Ovary (tissue), 7 donors: ENCODE measurements at regions not wholly inside any gene's neighbourhood (a gene's known extent, or its start where the extent isn't known, plus 50 kb on each side); places are given as distances from the start of the nearest gene placed in this dataset.
A peak's percentile ranks its signal among the peaks of the same experiment; 100 is the strongest.
"Not testable (repeated sequence)": the region's sequence is repeated elsewhere in the genome, so short reads cannot be mapped to it uniquely, and the experiment has no call there.

Experiments
- DNase-seq, 5 donors: peaks; one replicate each; pipeline ENCODE4 v3.0.0-alpha.2; 2019 to 2020
- H3K27ac ChIP-seq, 2 donors: fragments of 200-600 bp; one replicate each; pipeline versions ENCODE4 v1.5.1 to v1.8.0; 2019 to 2022
- H3K27me3 ChIP-seq: fragments of 200-600 bp; one replicate; pipeline ENCODE4 v1.8.0; 2022
- H3K36me3 ChIP-seq: fragments of 200-600 bp; sonication (generic); one replicate; pipeline ENCODE4 v1.5.1; 2019
- H3K4me1 ChIP-seq: one replicate; pipeline ENCODE4 v1.8.1; 2013; ENCODE audit warnings: mild to moderate bottlenecking, moderate library complexity; ENCODE audit not compliant: insufficient read depth
- H3K4me3 ChIP-seq: fragments of 200-600 bp; sonication (generic); one replicate; pipeline ENCODE4 v1.5.1; 2017
- H3K9me3 ChIP-seq, 2 donors: fragments of 200-600 bp in 1 of 2; sonication (generic) in 1 of 2; one replicate each; pipeline versions ENCODE4 v1.5.1 to v1.8.1; 2013 to 2019; ENCODE audit warnings: mild to moderate bottlenecking in 1 of 2, moderate library complexity in 1 of 2
- EP300 ChIP-seq: sonication (generic); formaldehyde crosslinking; IDR thresholded peaks from one replicate; pipeline ENCODE4 v1.6.1; 2017; ENCODE audit warnings: antibody characterized with exemption
- POLR2A ChIP-seq: fragments of 450-650 bp; IDR thresholded peaks from one replicate; pipeline ENCODE4 v1.6.1; 2017; ENCODE audit warnings: antibody characterized with exemption, mild to moderate bottlenecking, moderate library complexity
- WGBS, 3 donors: extraction: QIAGEN DNeasy Blood & Tissue Kit in 1 of 3; methylation state at CpG; one replicate each; pipeline versions ENCODE4 v1.1.5 to v1.1.7; 2013 to 2017; 5-methylcytosine and 5-hydroxymethylcytosine counted together
- intact Hi-C, 4 donors: fragments of 100-400 bp; cut with DNase I; formaldehyde crosslinking; loops; one replicate each; pipeline versions ENCODE4 v1.11.0 to v1.15.1; 2022 to 2023
- TF ChIP-seq, protein P1 (sequence below), 3 donors: fragments of 450-650 bp in 2 of 3; fragments of 200-600 bp in 1 of 3; IDR thresholded peaks; one replicate each; pipeline versions ENCODE4 v1.5.1 to v1.8.0; 2016 to 2022; ENCODE audit warnings: antibody characterized with exemption in 3 of 3, mild to moderate bottlenecking in 1 of 3
- donor health status: DM: no; HTN: no; CAD: no; lungs with moderate emphysema.
- donor health status: DM: no; HTN: no; CAD: no.
- donor health status: Bipolar disorder and iron deficiency.
- donor health status: DM: no; HTN: no; CAD: no.
- donor health status: DM: yes; HTN: yes; CAD: no.

DNA sequence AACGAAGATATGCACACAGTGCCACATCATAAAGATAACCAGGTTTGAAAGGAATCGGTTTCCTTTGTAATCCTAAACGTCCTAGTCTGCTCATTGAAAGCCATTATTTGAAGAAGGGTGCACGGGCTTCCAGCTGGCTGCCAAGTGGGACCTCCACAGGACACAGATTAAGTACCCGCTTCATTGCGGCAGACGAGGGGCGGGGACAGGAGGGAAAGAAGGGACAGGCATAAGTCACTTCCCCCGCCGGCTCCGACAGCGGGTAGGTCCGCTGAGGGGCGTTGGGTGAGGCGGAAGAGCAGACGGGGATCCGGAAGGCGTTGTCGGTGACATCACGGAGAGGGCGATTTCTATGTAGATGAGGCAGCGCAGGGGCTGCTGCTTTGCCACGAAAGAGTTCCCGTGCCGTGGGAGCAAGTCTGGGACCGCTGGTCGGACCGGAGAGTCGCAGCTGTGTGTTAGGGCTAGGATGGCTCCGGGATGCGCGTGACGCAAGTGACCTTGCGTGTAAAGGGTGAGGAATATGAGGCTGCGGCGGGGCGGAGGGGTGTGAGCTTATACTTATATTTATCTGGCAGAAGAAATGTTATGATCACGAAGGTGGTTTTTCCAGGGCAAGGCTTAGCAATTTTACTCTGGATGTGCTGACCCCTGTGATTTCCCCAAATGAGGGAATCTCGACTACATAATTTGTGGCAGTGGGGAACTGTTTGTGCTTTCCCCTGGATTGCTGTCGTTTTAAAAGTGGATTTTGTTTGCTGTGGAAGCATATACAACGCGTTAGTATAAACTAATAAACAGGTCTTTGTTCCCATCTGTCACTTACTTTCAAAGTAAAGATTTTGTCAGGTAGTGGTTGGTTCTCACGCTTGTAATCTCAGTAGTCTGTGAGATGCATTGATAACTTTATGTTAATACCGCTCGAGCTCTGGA, 80.7 kb downstream of the PPIAL4G start:
- H3K9me3 ChIP-seq, H3K27ac ChIP-seq, intact Hi-C loops, H3K4me1 ChIP-seq, H3K36me3 ChIP-seq, H3K27me3 ChIP-seq: not testable (repeated sequence)
- peak overlapping the region; percentile 43 for H3K4me3 ChIP-seq
- 4 to 5% (median 4%) methylated on average over 44 to 45 of the region's 45 CpGs for WGBS, 3 donors
- DNase-seq = peak; percentile 31 to 73 (median 52)

DNA sequence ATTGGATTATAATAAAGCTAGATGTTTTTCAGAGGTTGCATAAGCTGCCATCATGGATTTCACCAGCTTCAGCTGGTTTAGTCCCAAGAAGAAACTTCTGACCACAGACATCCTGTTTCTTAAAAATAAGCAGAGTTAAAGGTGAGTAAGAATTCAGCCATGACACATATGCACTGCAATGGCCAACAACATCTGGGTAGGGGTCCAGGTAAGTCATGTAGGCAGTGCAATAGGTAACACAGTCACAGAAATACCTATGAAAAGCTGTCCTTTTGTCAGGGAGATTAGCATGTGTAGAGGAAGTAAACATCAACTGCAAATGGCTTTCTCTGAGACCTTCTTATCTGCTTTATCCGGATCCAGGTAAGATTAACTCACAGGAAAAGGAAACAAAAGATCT, 85.6 kb downstream of the PPIAL4G start:
- H3K27me3 ChIP-seq, H3K4me3 ChIP-seq, DNase-seq, H3K4me1 ChIP-seq, intact Hi-C loops, H3K36me3 ChIP-seq, H3K27ac ChIP-seq, H3K9me3 ChIP-seq: not testable (repeated sequence)
- 71 to 82% (median 72%) methylated on average over 1 of the region's 1 CpG for WGBS, 3 donors

DNA sequence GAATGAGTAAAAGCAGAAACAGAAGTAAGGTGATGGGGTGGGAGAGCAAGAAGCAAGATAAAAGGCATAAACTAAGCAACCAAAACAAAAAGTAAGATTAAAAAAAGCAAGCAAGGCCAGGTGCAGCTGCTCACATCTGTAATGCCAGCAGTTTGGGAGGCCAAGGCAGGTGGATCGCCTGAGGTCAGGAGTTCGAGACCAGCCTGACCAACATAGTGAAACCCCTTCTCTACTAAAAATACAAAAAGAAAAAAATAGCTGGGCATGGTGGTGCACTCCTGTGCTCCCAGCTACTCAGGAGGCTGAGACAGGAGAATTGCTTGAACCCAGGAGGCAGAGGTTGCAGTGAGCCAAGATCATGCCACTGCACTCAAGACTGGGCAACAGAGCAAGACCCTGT, 90.6 kb downstream of the PPIAL4G start:
- H3K27ac ChIP-seq, intact Hi-C loops, H3K27me3 ChIP-seq, H3K36me3 ChIP-seq, H3K4me1 ChIP-seq, DNase-seq, H3K4me3 ChIP-seq, H3K9me3 ChIP-seq: not testable (repeated sequence)
- WGBS, 3 donors = 70 to 83% (median 77%) methylated on average over 2 of the region's 2 CpGs

DNA sequence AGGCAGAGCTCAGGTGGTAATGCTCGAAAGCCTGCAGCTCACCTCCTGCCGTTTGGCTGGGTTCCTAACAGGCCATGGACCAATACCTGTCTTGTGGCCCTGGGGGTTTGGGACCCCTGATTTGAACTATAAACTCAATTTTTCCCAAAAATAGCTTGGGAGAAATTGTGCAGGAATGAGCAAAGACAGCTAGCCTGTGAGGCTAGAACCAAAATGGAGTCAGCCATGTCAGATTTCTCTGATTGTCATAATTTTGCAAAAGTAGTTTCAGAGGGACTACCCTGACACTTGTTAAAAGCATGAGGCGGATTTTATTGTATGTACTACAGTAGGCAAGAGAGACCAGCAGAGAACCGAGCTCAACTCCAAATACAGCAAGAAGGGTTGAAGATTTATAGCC, 91.8 kb downstream of the PPIAL4G start:
- 79 to 88% (median 81%) methylated on average over 4 of the region's 4 CpGs for WGBS, 3 donors
- H3K36me3 ChIP-seq, H3K27me3 ChIP-seq, H3K4me3 ChIP-seq, H3K9me3 ChIP-seq, H3K4me1 ChIP-seq, intact Hi-C loops, DNase-seq, H3K27ac ChIP-seq: not testable (repeated sequence)

DNA sequence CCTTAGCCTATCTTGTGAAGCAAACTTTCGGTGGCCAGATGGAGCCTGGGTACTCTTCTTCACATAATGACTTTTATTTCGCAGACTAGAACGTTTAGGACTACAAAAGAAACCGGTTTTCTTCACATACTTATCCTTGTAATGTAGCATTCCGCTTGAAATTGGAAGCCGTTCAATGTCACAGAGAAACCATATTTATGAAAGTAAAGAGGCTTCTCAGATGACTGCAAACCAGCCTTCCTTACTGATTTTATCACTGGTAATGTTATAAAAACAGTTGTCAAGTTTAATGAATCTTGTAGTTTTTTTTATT, 94.1 kb downstream of the PPIAL4G start:
- no peaks in the 10 kb centered on the region for H3K27me3 ChIP-seq
- H3K9me3 ChIP-seq = no peaks in the 10 kb centered on the region
- H3K27ac ChIP-seq = peak overlapping the region in 1 of 2 donors; percentile 92
- H3K4me3 ChIP-seq = peak overlapping the region; percentile 50
- DNase-seq = no peak
- TF ChIP-seq POLR2A (no peak), EP300 (no peak)
- TF ChIP-seq, protein P1, sequence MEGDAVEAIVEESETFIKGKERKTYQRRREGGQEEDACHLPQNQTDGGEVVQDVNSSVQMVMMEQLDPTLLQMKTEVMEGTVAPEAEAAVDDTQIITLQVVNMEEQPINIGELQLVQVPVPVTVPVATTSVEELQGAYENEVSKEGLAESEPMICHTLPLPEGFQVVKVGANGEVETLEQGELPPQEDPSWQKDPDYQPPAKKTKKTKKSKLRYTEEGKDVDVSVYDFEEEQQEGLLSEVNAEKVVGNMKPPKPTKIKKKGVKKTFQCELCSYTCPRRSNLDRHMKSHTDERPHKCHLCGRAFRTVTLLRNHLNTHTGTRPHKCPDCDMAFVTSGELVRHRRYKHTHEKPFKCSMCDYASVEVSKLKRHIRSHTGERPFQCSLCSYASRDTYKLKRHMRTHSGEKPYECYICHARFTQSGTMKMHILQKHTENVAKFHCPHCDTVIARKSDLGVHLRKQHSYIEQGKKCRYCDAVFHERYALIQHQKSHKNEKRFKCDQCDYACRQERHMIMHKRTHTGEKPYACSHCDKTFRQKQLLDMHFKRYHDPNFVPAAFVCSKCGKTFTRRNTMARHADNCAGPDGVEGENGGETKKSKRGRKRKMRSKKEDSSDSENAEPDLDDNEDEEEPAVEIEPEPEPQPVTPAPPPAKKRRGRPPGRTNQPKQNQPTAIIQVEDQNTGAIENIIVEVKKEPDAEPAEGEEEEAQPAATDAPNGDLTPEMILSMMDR (IDR thresholded peaks at IDR 0.05) = no peak
- WGBS, 3 donors = 4 to 12% (median 8%) methylated on average over 6 of the region's 6 CpGs
- no peaks in the 10 kb centered on the region for H3K36me3 ChIP-seq
- no peaks in the 10 kb centered on the region for H3K4me1 ChIP-seq
- intact Hi-C loops = no loop called here

DNA sequence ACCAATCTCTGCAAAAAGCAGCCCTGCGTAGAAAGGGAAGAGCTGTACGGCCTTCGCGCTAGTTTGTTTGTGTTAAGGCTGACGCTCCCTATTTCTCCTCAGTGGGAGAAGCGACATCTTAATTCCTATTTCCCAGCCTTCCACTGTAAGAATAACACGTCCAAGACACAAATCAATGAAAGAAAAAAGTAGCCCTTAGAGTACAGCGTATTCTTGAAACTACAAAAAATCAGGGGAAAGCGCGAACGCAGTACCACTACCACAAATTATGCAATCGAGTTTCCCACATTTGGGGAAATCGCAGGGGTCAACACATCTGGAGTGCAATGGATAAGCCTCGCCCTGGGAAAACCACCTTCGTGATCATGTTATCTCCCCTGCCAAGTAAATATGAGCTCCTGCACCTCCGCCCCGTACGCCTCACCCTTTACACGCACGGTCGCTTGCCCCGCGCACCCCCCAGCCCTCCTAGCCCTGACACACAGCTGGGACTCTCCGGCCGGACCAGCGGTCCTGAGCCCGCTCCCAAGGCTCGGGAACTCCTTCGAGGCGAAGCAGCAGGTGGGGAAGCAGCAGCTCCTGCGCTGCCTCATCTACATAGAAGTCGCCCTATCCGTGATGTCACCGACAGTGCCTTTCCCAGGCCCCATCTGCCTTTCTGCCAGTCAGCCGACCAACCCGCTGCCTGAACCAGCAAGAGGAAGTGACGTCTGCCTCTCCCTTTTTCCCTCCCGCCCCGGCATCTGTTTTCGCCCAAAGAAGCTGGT, 94.7 kb downstream of the PPIAL4G start:
- Histone ChIP-seq H3K4me1 (no peaks in the 10 kb centered on the region), H3K36me3 (no peaks in the 10 kb centered on the region), H3K9me3 (no peaks in the 10 kb centered on the region), H3K4me3 (peak overlapping the region; percentile 50), H3K27ac (peak overlapping the region; percentile 56 to 92), H3K27me3 (no peaks in the 10 kb centered on the region)
- intact Hi-C loops = no loop called here
- DNase-seq = peak; percentile 88 to 91 (median 88)
- TF ChIP-seq POLR2A (peak; percentile 74), EP300 (no peak)
- TF ChIP-seq, protein P1 (IDR thresholded peaks at IDR 0.05) = no peak
- WGBS, 3 donors = 2 to 5% (median 2%) methylated on average over 40 of the region's 40 CpGs

DNA sequence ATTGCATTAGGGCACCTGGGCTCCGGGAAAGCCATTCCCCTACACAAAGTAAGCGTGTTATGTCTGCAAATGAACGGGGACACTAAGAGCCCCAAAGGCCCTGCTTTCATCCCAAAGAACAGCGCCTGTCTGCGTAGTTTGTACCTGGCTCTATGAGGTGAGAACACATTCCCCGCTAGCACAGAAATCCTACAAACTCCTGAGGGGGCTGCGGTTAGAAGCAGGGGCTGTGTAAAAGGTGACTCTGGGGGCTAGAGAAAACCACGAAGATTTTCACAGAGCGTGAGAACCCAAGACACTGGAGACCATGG, 95.2 kb downstream of the PPIAL4G start:
- H3K27me3 ChIP-seq, H3K36me3 ChIP-seq, intact Hi-C loops, H3K9me3 ChIP-seq, H3K4me1 ChIP-seq: not testable (repeated sequence)
- WGBS, 3 donors = 40 to 55% (median 47%) methylated on average over 9 of the region's 9 CpGs
- Histone ChIP-seq H3K27ac (peak overlapping the region; percentile 56 to 92), H3K4me3 (peak overlapping the region; percentile 50)
- DNase-seq = peak in 1 of 5 donors; percentile 21

DNA sequence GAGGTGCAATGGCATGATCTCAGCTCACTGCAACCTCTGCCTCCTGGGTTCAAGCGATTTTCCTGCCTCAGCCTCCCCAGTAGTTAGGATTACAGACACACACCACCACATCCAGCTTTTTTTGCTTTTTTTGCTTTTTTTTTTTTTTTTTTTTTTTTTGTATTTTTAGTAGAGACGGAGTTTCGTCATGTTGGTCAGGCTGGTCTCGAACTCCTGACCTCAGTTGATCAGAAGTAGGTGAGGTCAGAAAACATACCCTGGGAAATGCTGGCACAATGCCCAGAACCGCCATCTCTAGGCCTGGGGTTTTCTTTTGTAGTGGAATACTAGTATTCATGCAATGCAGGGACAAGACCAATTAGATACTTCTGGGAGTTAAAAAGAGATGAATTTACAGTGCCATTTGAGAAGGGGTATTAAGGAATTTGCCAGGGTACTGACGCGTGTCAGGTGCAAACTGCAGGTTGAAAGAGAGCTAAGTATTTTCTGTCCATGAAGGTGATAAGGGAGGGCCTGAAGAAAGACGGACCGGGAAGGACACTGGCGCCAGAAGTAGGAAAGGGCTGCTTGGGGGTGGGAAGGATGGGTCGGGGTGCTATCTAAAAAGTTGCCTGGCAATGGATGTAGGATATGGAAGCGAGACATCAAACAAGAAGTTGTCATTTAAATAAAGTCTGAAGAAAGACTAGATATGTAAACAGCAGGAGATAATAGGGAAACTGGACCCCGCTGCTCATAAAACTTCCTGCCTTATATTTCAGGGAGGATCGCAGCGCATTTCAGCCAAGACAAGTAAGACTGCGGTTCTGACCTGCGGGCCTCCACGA, 95.8 kb downstream of the PPIAL4G start:
- WGBS, 3 donors = 77 to 80% (median 79%) methylated on average over 18 of the region's 18 CpGs
- H3K27ac ChIP-seq = not testable (repeated sequence)
- DNase-seq = peak in 3 of 5 donors; percentile 24 to 42 (median 33)

More for the DNA sequence above, 95.8 kb downstream of the PPIAL4G start:
- intact Hi-C loops, H3K4me3 ChIP-seq, H3K27me3 ChIP-seq, H3K9me3 ChIP-seq, H3K4me1 ChIP-seq, H3K36me3 ChIP-seq: not testable (repeated sequence)
